ENCODE measurements at regions not wholly inside any gene's neighbourhood (a gene's known extent, or its start where the extent isn't known, plus 50 kb on each side); places are given as distances from the start of the nearest gene placed in this dataset.
"Not testable (repeated sequence)": the region's sequence is repeated elsewhere in the genome, so short reads cannot be mapped to it uniquely, and the experiment has no call there.

DNA sequence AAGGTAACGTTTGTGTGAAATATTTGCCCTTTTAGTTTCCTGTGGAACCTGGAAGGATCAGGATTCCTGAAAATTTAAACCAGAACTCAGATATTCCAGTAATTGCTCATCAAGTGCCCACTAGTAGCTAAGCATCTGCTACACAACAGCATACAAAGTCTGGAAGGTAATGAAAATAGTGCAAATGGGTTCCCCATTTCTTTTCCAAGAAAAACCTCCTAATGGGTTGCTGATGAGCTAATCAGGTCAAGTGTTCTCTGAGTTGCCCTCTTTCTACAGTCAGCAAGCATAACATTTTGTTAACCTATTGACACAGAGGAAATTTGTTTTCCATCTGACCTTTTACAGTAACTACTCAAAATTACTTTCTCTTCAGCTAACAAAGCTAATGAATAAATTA lies 83.6 kb upstream of the PMCH start:
- ChIA-PET POLR2A (no interaction called here), CTCF (no interaction called here)
- DNase-seq (ENCODE audit: extremely low spot score) = no peak
- TF ChIP-seq NFRKB (IDR thresholded peaks at IDR 0.05) (no peak), CTBP1 (IDR thresholded peaks at IDR 0.05; ENCODE audit: borderline replicate concordance) (no peak), FOXA1 (IDR thresholded peaks at IDR 0.05) (no peak), ZNF384 (IDR thresholded peaks at IDR 0.05) (no peak), ELF4 (IDR thresholded peaks at IDR 0.05) (no peak)

DNA sequence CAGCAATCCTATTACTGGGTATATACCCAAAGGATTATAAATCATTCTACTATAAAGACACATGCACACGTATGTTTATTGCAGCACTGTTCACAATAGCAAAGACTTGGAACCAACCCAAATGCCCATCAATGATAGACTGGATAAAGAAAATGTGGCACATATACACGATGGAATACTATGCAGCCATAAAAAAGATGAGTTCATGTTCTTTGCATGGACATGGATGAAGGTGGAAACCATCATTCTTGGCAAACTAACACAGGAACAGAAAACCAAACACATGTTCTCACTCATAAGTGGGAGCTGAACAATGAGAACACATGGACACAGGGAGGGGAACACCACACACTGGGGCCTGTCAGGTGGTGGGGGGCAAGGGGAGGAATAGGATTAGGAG lies 58.1 kb upstream of the PMCH start:
- DNase-seq (ENCODE audit: extremely low spot score); CTCF ChIA-PET: not testable (repeated sequence)

DNA sequence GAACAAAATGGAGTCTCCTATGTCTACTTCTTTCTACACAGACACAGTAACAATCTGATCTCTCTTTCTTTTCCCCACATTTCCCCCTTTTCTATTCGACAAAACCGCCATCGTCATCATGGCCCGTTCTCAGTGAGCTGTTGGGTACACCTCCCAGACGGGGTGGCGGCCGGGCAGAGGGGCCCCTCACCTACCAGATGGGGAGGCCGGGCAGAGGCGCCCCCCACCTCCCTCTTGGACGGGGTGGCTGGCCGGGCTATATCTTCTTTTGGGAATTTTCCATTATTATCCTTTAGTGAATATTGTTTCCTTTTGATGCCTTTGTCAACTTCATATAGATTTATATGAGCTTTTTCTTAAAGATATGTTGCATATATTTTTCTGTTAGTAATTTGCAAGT lies 53.4 kb upstream of the PMCH start:
- CTCF ChIA-PET, POLR2A ChIA-PET: not testable (repeated sequence)

More for the DNA sequence above, 58.1 kb upstream of the PMCH start:
- POLR2A ChIA-PET = not testable (repeated sequence)

DNA sequence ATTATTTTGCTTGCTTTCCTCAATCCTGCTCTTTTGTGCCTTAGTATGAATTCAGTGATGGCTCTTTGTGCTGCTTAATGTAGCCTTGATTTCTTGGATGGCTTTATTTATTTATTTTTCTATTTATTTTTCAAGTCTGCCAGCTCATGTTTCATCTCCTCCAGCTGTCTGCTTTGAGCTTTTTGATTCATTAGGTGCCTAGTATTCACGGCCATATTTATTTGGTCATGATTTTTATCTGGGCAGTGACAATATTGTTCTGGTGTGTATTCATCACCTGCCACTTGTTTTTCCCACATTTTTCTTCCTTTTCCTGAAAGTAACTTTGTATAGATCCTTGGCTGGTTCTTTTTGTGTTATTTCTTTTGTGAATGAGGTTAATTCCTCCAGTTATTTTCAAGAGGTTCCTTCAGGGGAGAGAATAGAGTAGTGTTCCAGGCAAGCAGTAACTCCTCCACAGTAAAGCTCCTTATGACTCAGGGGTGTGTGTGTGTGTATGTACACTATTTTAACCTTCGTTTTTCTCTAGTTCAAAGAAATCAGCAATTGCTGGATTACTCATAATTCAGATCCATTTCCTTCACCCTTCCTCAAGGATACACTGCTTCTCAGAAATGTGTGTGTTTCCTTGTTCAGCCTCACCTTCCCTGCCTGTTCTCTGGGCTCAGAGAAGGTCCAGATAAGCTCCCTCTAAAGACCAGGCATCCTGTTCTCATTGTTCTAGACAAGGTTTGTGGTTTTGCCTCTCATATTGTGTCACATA lies 51.6 kb upstream of the PMCH start:
- POLR2A ChIA-PET = no interaction called here
- no peak for DNase-seq (ENCODE audit: extremely low spot score)
- no peak for TF ChIP-seq TARDBP (IDR thresholded peaks at IDR 0.05)
- no peak for TF ChIP-seq NFRKB (IDR thresholded peaks at IDR 0.05)
- no peak for TF ChIP-seq LEF1 (IDR thresholded peaks at IDR 0.05; ENCODE audit: borderline replicate concordance)
- TF ChIP-seq FOXA1 (IDR thresholded peaks at IDR 0.05) = no peak
- no peak for TF ChIP-seq FOXM1 (IDR thresholded peaks at IDR 0.05; ENCODE audit: borderline replicate concordance)
- TF ChIP-seq ARNT (IDR thresholded peaks at IDR 0.05) = no peak
- no peak for TF ChIP-seq BHLHE40 (IDR thresholded peaks at IDR 0.05; ENCODE audit: borderline replicate concordance)
- TF ChIP-seq SP1 (IDR thresholded peaks at IDR 0.05) = no peak
- TF ChIP-seq ELF4 (IDR thresholded peaks at IDR 0.05) = no peak
- TF ChIP-seq, protein P1, sequence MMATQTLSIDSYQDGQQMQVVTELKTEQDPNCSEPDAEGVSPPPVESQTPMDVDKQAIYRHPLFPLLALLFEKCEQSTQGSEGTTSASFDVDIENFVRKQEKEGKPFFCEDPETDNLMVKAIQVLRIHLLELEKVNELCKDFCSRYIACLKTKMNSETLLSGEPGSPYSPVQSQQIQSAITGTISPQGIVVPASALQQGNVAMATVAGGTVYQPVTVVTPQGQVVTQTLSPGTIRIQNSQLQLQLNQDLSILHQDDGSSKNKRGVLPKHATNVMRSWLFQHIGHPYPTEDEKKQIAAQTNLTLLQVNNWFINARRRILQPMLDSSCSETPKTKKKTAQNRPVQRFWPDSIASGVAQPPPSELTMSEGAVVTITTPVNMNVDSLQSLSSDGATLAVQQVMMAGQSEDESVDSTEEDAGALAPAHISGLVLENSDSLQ (IDR thresholded peaks at IDR 0.05) = no peak
- TF ChIP-seq ZNF384 (IDR thresholded peaks at IDR 0.05) = no peak
- no peak for TF ChIP-seq CTBP1 (IDR thresholded peaks at IDR 0.05; ENCODE audit: borderline replicate concordance)
- CTCF ChIA-PET = no interaction called here

More for the DNA sequence above, 53.4 kb upstream of the PMCH start:
- DNase-seq (ENCODE audit: extremely low spot score) = not testable (repeated sequence)

Measured in HEK293T (cell line).